ENCODE measurements at regions not wholly inside any gene's neighbourhood (a gene's known extent, or its start where the extent isn't known, plus 50 kb on each side); places are given as distances from the start of the nearest gene placed in this dataset.

- DNase-seq (ENCODE audit: low read depth): no peak
- TF ChIP-seq, protein P1, sequence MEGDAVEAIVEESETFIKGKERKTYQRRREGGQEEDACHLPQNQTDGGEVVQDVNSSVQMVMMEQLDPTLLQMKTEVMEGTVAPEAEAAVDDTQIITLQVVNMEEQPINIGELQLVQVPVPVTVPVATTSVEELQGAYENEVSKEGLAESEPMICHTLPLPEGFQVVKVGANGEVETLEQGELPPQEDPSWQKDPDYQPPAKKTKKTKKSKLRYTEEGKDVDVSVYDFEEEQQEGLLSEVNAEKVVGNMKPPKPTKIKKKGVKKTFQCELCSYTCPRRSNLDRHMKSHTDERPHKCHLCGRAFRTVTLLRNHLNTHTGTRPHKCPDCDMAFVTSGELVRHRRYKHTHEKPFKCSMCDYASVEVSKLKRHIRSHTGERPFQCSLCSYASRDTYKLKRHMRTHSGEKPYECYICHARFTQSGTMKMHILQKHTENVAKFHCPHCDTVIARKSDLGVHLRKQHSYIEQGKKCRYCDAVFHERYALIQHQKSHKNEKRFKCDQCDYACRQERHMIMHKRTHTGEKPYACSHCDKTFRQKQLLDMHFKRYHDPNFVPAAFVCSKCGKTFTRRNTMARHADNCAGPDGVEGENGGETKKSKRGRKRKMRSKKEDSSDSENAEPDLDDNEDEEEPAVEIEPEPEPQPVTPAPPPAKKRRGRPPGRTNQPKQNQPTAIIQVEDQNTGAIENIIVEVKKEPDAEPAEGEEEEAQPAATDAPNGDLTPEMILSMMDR (IDR thresholded peaks at IDR 0.05; ENCODE audit: control insufficient read depth, insufficient read depth, low read depth, low read length, missing control alignments): no peak
- H3K4me3 ChIP-seq (ENCODE audit: control insufficient read depth, low read depth, low read length): no peak overlapping the region
These were observed 73.9 kb upstream of the WDR75 start for GRCh38 chr2:189367343-189367742.

DNA sequence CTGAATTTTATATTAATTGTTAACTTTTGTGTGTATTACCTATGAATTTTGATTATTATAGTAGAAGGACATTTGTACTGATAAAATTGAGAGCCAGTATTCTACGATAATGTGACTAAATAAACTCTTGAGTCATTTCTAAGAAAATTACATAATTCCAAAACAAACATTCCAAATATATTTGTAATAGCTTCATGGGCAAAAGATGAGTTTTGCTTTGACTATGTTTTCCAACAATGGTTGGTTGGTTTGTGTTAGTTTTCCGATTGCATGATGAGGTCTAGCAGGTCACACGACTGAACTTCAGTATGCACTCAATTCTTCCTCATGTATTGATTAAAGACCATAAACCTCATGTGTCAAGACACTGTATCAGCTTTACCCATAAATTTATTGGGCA lies 71.7 kb upstream of the WDR75 start:
- H3K4me3 ChIP-seq (ENCODE audit: control insufficient read depth, low read depth, low read length): no peak overlapping the region
- TF ChIP-seq, protein P1 (IDR thresholded peaks at IDR 0.05; ENCODE audit: control insufficient read depth, insufficient read depth, low read depth, low read length, missing control alignments): no peak
- no peak for DNase-seq (ENCODE audit: low read depth)

DNA sequence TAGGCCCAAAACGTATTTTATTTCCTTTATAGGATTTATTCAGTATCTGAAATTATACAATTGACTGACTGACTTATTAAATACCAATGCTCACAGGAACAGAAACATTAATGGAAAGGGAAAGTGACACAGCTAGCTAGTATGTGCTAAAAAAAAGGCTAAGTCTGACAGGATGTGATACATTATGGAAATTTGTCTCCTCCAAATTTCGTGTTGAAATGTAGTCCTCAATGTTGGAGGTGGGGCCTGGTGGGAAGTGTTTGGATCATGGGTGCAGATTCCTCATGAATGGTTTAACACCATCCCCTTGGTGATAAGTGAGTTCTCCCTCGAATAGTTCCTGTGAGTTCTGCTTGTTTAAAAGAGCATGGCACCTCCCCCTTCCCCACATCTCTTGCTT lies 70.6 kb upstream of the WDR75 start:
- TF ChIP-seq, protein P1 (IDR thresholded peaks at IDR 0.05; ENCODE audit: control insufficient read depth, insufficient read depth, low read depth, low read length, missing control alignments): no peak
- H3K4me3 ChIP-seq (ENCODE audit: control insufficient read depth, low read depth, low read length): no peak overlapping the region
- DNase-seq (ENCODE audit: low read depth): no peak

GRCh38 chr2:189372688-189373257 lies 68.5 kb upstream of the WDR75 start:
- DNase-seq (ENCODE audit: low read depth): no peak
- TF ChIP-seq, protein P1 (IDR thresholded peaks at IDR 0.05; ENCODE audit: control insufficient read depth, insufficient read depth, low read depth, low read length, missing control alignments): no peak

DNA sequence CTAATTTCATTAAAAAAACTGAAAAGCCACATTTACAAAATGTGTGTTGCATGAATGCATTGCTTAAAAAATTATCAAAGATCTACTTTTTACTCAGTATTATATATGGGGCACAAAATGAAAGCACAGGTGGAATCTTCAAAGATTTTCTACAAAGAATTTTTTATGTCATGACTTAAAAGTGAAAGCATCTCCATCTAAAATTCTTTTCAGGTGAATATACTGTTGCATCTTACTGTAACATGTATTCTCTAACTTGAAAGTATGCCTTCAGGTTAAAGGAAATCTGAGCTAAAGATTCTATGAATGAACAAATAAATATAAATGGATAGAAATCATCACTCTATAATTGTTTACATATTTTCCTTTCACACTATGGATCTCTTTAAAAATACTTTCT lies 66.8 kb upstream of the WDR75 start:
- DNase-seq (ENCODE audit: low read depth): no peak
- no peak overlapping the region for H3K4me3 ChIP-seq (ENCODE audit: control insufficient read depth, low read depth, low read length)
- TF ChIP-seq, protein P1 (IDR thresholded peaks at IDR 0.05; ENCODE audit: control insufficient read depth, insufficient read depth, low read depth, low read length, missing control alignments): no peak

More at GRCh38 chr2:189372688-189373257, 68.5 kb upstream of the WDR75 start:
- no peak overlapping the region for H3K4me3 ChIP-seq (ENCODE audit: control insufficient read depth, low read depth, low read length)

- no peak overlapping the region for H3K4me3 ChIP-seq (ENCODE audit: control insufficient read depth, low read depth, low read length)
- DNase-seq (ENCODE audit: low read depth): no peak
- TF ChIP-seq, protein P1 (IDR thresholded peaks at IDR 0.05; ENCODE audit: control insufficient read depth, insufficient read depth, low read depth, low read length, missing control alignments): no peak
These were observed 65.4 kb upstream of the WDR75 start for GRCh38 chr2:189375842-189376241.

DNA sequence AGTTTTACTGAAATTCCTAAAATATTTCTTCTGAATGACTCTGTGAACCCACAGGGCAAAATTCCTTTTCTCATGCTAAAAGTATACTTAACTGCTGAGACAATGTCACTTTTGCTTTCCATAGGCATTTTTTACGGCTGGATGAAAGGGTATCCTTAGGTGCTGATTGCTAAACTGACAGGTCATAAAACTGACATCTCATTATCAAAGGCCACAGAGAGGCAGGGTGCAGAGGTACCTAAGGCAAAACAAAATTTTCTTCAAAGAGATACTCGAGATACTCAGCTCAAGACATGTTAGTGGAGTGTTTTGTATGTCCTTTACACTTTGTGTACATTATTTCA lies 62.0 kb upstream of the WDR75 start:
- DNase-seq (ENCODE audit: low read depth): no peak
- TF ChIP-seq, protein P1 (IDR thresholded peaks at IDR 0.05; ENCODE audit: control insufficient read depth, insufficient read depth, low read depth, low read length, missing control alignments): no peak
- no peak overlapping the region; the same call in 1 of the 2 replicates for H3K4me3 ChIP-seq (ENCODE audit: control insufficient read depth, low read depth, low read length)

Data from AG09309 (cell line).